Epithelial cell of proximal tubule (primary cell): ENCODE measurements at regions not wholly inside any gene's neighbourhood (a gene's known extent, or its start where the extent isn't known, plus 50 kb on each side); places are given as distances from the start of the nearest gene placed in this dataset.
A peak's percentile ranks its signal among the peaks of the same experiment; 100 is the strongest.

Source experiments
- DNase-seq: peaks from one replicate; pipeline ENCODE4 v3.0.0-alpha.2; 2011; ENCODE audit warnings: low read depth
- H3K4me3 ChIP-seq: 2 replicates; pipeline ENCODE4 v1.5.1; 2011; ENCODE audit warnings: low read depth, mild to moderate bottlenecking, low read length
- CTCF ChIP-seq: conservative IDR thresholded peaks from 2 replicates; pipeline ENCODE4 v1.5.1; 2012; ENCODE audit warnings: low read depth, mild to moderate bottlenecking, low read length

GRCh38 chr5:124599028-124599973 is 147.1 kb downstream of the ZNF608 start:
- TF ChIP-seq CTCF: no peak

GRCh38 chr5:124596595-124597421 is 149.6 kb downstream of the ZNF608 start:
- DNase-seq: peak; percentile 91
- no peak for TF ChIP-seq CTCF
- no peak overlapping the region for H3K4me3 ChIP-seq

More at GRCh38 chr5:124599028-124599973, 147.1 kb downstream of the ZNF608 start:
- H3K4me3 ChIP-seq: no peak overlapping the region
- DNase-seq: peak; percentile 80

- no peak overlapping the region for H3K4me3 ChIP-seq
- TF ChIP-seq CTCF: no peak
- DNase-seq: no peak
Measured at GRCh38 chr5:124593952-124594351, 152.5 kb downstream of the ZNF608 start.

- TF ChIP-seq CTCF: no peak
Measured at GRCh38 chr5:124592891-124593290, 153.5 kb downstream of the ZNF608 start.

GRCh38 chr5:124591583-124591982 is 154.9 kb downstream of the ZNF608 start:
- no peak for TF ChIP-seq CTCF
- no peak for DNase-seq
- H3K4me3 ChIP-seq: no peak overlapping the region

More at GRCh38 chr5:124592891-124593290, 153.5 kb downstream of the ZNF608 start:
- H3K4me3 ChIP-seq: no peak overlapping the region
- DNase-seq: no peak

GRCh38 chr5:124590686-124591085 is 155.8 kb downstream of the ZNF608 start:
- no peak overlapping the region for H3K4me3 ChIP-seq
- no peak for DNase-seq
- no peak for TF ChIP-seq CTCF
